Hepatocyte (in vitro differentiated cells): ENCODE measurements at regions not wholly inside any gene's neighbourhood (a gene's known extent, or its start where the extent isn't known, plus 50 kb on each side); places are given as distances from the start of the nearest gene placed in this dataset.
A peak's percentile ranks its signal among the peaks of the same experiment; 100 is the strongest.

Experiments used
- DNase-seq: peaks from one replicate; pipeline ENCODE4 v3.0.0-alpha.2; 2016; ENCODE audit warnings: low spot score
- H2AFZ ChIP-seq: fragments of 200-600 bp; sonication (generic); 2 replicates; pipeline ENCODE4 v1.6.0; 2016; ENCODE audit warnings: antibody characterized with exemption, mild to moderate bottlenecking
- H3K27ac ChIP-seq: fragments of 200-600 bp; sonication (generic); 2 replicates; pipeline ENCODE4 v1.5.1; 2016; ENCODE audit warnings: mild to moderate bottlenecking
- H3K27me3 ChIP-seq: fragments of 200-600 bp; sonication (generic); 2 replicates; pipeline ENCODE4 v1.6.1; 2016
- H3K36me3 ChIP-seq: fragments of 200-600 bp; sonication (generic); replicated peaks from 2 replicates; pipeline ENCODE4 v1.5.1; 2016; ENCODE audit warnings: low read depth; ENCODE audit not compliant: insufficient read depth
- H3K4me1 ChIP-seq: fragments of 200-600 bp; sonication (generic); 2 replicates; pipeline ENCODE4 v1.5.1; 2016; ENCODE audit warnings: mild to moderate bottlenecking, moderate library complexity; ENCODE audit not compliant: insufficient read depth
- H3K4me2 ChIP-seq: fragments of 200-600 bp; sonication (generic); 2 replicates; pipeline ENCODE4 v1.6.0; 2016
- H3K4me3 ChIP-seq: fragments of 200-600 bp; sonication (generic); 2 replicates; pipeline ENCODE4 v1.5.1; 2016; ENCODE audit warnings: mild to moderate bottlenecking
- H3K79me2 ChIP-seq: fragments of 200-600 bp; sonication (generic); 2 replicates; pipeline ENCODE4 v1.6.0; 2017; ENCODE audit warnings: mild to moderate bottlenecking
- H3K9me2 ChIP-seq: fragments of 200-600 bp; sonication (generic); replicated peaks from 2 replicates; pipeline ENCODE4 v1.6.0; 2017; ENCODE audit warnings: mild to moderate bottlenecking; ENCODE audit not compliant: insufficient read depth
- H3K9me3 ChIP-seq: fragments of 200-600 bp; sonication (generic); 2 replicates; pipeline ENCODE4 v1.5.1; 2016; ENCODE audit warnings: low read depth, mild to moderate bottlenecking
- H4K20me1 ChIP-seq: fragments of 200-600 bp; sonication (generic); 2 replicates; pipeline ENCODE4 v1.6.0; 2016; ENCODE audit warnings: mild to moderate bottlenecking; ENCODE audit not compliant: insufficient read depth, poor library complexity, severe bottlenecking
- CTCF ChIP-seq: fragments of 200-600 bp; sonication (generic); IDR thresholded peaks from 2 replicates; pipeline ENCODE4 v1.5.1; 2016; ENCODE audit warnings: antibody characterized with exemption, mild to moderate bottlenecking; ENCODE audit not compliant: poor library complexity
- EZH2 ChIP-seq: fragments of 200-600 bp; sonication (generic); IDR thresholded peaks from 2 replicates; pipeline ENCODE4 v1.6.1; 2016; ENCODE audit warnings: antibody characterized with exemption, mild to moderate bottlenecking, borderline replicate concordance
- EZH2phosphoT487 ChIP-seq: fragments of 200-600 bp; sonication (generic); IDR thresholded peaks from one replicate; pipeline ENCODE4 v1.6.1; 2018; ENCODE audit warnings: antibody characterized with exemption, mild to moderate bottlenecking, low read depth, moderate library complexity; ENCODE audit not compliant: unreplicated experiment, severe bottlenecking
- WGBS: methylation state at CpG from one replicate; pipeline ENCODE4 v1.1.6; 2016; ENCODE audit warnings: low lambda C conversion rate; ENCODE audit errors: missing lambda C conversion rate; 5-methylcytosine and 5-hydroxymethylcytosine counted together

- H3K4me3 ChIP-seq: no peak overlapping the region
- no peaks in the 10 kb centered on the region for H4K20me1 ChIP-seq
- TF ChIP-seq EZH2: no peak
- peak overlapping the region; percentile 63 for H3K27ac ChIP-seq
- H3K4me1 ChIP-seq: peaks cover 26% of the 10 kb centered on the region
- no peaks in the 10 kb centered on the region for H3K79me2 ChIP-seq
- H3K4me2 ChIP-seq: no peak overlapping the region
- H3K9me3 ChIP-seq: no peaks in the 10 kb centered on the region
- DNase-seq: no peak
- H2AFZ ChIP-seq: no peak overlapping the region
- 93% methylated on average over 16 of the region's 16 CpGs for WGBS
- peaks cover 5% of the 10 kb centered on the region for H3K27me3 ChIP-seq
- no peaks in the 10 kb centered on the region for H3K9me2 ChIP-seq
- H3K36me3 ChIP-seq: no peaks in the 10 kb centered on the region
These were observed 329.2 kb upstream of the COBL start for GRCh38 chr7:51645702-51646298.

- Histone ChIP-seq H3K9me2 (no peaks in the 10 kb centered on the region), H2AFZ (no peak overlapping the region), H3K4me2 (no peak overlapping the region), H3K27me3 (peaks cover 5% of the 10 kb centered on the region), H3K4me1 (peaks cover 31% of the 10 kb centered on the region), H3K4me3 (no peak overlapping the region), H3K9me3 (no peaks in the 10 kb centered on the region), H3K79me2 (no peaks in the 10 kb centered on the region), H4K20me1 (no peaks in the 10 kb centered on the region), H3K27ac (peak overlapping the region; percentile 63), H3K36me3 (no peaks in the 10 kb centered on the region)
- DNase-seq: no peak
- 38% methylated on average over 11 of the region's 11 CpGs for WGBS
- TF ChIP-seq CTCF (no peak), EZH2phosphoT487 (no peak), EZH2 (no peak)
These were observed 328.6 kb upstream of the COBL start for GRCh38 chr7:51645255-51645654.

GRCh38 chr7:51644216-51644615, 327.6 kb upstream of the COBL start:
- Histone ChIP-seq H3K9me3 (no peaks in the 10 kb centered on the region), H3K4me3 (no peak overlapping the region), H3K79me2 (no peaks in the 10 kb centered on the region), H3K27me3 (peaks cover 5% of the 10 kb centered on the region), H2AFZ (no peak overlapping the region), H4K20me1 (no peaks in the 10 kb centered on the region), H3K9me2 (no peaks in the 10 kb centered on the region), H3K4me2 (no peak overlapping the region), H3K36me3 (no peaks in the 10 kb centered on the region), H3K4me1 (peaks cover 38% of the 10 kb centered on the region), H3K27ac (no peak overlapping the region)
- DNase-seq: no peak
- WGBS: 95% methylated on average over 2 of the region's 2 CpGs
- TF ChIP-seq EZH2phosphoT487 (no peak), EZH2 (no peak), CTCF (no peak)

GRCh38 chr7:51640841-51641240, 324.2 kb upstream of the COBL start:
- peak overlapping the region; percentile 65 for H3K27ac ChIP-seq
- 18% methylated on average over 9 of the region's 9 CpGs for WGBS
- no peaks in the 10 kb centered on the region for H3K9me2 ChIP-seq
- H3K4me1 ChIP-seq: peaks cover 31% of the 10 kb centered on the region
- DNase-seq: no peak
- no peaks in the 10 kb centered on the region for H3K36me3 ChIP-seq
- peaks cover 4% of the 10 kb centered on the region for H3K27me3 ChIP-seq
- no peaks in the 10 kb centered on the region for H3K79me2 ChIP-seq
- no peaks in the 10 kb centered on the region for H4K20me1 ChIP-seq
- H3K4me2 ChIP-seq: no peak overlapping the region
- H2AFZ ChIP-seq: no peak overlapping the region
- TF ChIP-seq CTCF: no peak
- no peak overlapping the region for H3K4me3 ChIP-seq
- no peaks in the 10 kb centered on the region for H3K9me3 ChIP-seq
